Activated CD4-positive, alpha-beta T cell treated with anti-CD3 and anti-CD28 coated beads, Interleukin-2, amount 50 U/mL, for 16 hours (primary cell): ENCODE measurements at regions not wholly inside any gene's neighbourhood (a gene's known extent, or its start where the extent isn't known, plus 50 kb on each side); places are given as distances from the start of the nearest gene placed in this dataset.

Experiments used
- DNase-seq: peaks from one replicate; pipeline ENCODE4 v3.0.0-alpha.2; 2020

DNA sequence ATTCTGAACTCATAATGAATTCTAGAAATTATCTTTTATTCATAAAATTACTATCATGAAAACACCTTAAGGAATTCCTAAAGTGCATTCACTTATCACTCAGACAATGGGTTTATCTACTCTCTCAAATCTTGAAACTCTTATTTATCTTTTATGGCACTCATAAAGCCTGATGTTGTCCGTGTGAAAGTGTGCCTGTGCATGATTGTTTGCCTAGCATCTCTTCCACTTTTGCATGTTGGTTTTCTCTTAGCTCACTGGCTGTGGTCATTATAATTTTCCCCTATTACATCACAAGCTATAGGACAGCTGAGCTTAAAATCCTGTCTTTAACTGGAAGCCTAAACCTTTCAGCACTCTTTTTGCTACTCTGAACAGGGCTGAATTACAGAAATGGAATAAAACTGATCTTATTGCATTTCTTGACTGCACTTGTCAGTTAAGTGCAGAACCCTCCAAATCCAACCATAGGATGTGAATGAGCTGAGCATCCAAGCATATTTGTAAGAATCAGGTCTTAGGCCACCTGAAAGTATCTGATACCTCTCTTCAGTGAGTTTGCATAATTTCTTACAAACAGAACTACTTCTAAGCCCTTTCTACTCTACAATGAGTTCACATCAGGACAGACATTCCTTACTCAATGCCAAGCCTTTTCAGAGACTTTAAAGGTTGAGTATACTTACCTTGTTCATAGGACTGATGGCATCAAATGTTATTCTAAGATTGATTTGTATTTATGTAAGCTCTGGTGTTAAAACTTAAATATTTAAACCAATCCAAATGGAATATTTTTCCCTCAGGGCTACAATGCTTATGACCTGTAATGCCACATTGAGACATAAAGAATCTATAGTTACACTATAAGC, 221.2 kb upstream of the KITLG start:
- no peak for DNase-seq

DNA sequence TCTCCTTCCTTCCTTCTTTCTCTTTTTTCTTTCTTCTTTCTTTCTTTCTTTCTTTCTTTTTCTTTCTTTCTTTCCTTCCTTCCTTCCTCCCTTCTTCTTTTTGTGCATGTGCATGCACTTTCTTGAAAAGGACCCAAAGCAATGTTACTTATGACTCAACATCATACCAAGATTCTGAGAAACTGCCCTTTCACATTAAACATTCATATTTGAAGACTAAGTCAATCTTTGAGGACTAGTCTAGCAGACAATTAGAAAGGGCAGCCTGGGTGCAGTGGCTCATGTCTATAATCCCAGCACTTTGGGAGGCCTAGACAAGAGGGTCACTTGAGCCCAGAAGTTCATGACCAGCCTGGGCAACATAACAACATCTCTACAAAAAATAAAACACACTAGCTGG, 212.8 kb upstream of the KITLG start:
- no peak for DNase-seq

- DNase-seq = no peak
These were observed 210.0 kb upstream of the KITLG start for GRCh38 chr12:88790231-88790630.

GRCh38 chr12:88784166-88784565, 203.9 kb upstream of the KITLG start:
- DNase-seq = no peak

DNA sequence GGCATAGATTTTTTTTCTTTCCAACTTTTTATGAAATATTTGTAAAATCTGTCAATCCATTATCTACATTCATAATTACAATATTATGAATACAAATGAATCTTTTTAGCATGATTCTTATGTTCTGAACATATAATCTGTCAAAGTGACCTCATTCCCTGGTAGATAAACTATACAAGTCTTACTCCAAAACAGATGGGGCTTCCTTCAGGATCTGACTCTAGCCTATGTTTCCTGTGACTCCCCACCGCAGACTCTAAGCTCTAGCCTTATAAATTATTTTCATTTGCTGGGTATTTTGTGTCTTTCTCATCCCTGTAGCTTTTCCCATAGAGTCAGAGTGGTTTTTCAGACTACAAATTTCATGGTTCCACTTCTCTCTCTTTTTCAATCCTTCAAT, 202.1 kb upstream of the KITLG start:
- DNase-seq = no peak

- no peak for DNase-seq
These were observed 201.6 kb upstream of the KITLG start for GRCh38 chr12:88781909-88782308.

GRCh38 chr12:88778064-88778463, 197.8 kb upstream of the KITLG start:
- no peak for DNase-seq

- no peak for DNase-seq
These were observed 195.5 kb upstream of the KITLG start for GRCh38 chr12:88775742-88776151.

DNA sequence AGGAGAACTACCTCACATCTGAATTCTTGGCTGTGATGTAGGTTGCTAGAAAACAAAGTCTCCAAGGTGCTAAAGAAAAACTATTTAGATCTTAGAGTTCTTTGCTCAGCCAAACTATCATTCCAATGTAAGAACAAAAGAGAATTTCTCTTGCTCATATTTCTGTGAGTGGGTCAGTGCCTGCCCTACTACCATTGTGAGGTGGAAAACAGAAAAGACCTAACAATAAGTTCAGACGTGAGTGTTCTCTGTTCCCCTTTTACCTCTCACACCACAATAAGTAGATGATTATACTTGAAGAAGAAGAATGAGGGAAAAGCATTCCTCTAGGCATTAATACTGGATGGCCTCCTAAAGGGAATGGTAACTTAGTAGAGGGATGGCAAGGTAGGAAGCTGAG, 187.4 kb upstream of the KITLG start:
- no peak for DNase-seq

DNA sequence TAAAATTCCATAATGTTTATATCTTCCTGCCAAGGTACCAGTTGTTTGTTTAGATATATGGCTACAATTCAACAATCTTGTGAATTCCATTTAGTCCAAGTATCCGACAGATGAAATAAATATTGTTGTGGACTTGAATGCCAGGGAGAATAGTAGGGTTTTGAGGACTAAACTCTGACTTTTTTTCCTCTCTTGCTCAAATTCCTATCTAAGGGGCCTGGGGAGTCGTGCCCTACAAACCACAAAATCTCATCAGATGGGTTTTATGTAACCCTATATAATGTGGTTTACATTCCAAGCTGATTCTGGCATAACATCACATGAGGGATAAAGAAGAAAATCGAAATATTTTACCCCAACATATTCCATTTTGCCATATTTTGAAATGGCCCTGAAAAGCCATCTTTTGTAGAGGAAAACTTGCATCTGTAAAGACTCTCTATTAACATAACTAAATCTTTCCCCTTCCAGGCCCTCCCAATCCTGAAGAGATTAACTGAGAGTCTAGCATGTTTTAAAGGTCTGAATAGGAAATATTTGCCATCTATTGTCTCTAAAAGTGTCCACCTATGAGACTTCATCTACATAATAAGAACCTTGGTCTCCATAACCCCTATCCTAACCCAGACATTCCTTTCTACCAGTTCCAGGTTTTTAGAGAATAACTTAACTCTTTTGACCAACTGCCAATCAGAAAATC, 184.7 kb upstream of the KITLG start:
- DNase-seq = no peak

GRCh38 chr12:88763536-88764100, 183.3 kb upstream of the KITLG start:
- no peak for DNase-seq

GRCh38 chr12:88758176-88758575, 177.9 kb upstream of the KITLG start:
- no peak for DNase-seq

DNA sequence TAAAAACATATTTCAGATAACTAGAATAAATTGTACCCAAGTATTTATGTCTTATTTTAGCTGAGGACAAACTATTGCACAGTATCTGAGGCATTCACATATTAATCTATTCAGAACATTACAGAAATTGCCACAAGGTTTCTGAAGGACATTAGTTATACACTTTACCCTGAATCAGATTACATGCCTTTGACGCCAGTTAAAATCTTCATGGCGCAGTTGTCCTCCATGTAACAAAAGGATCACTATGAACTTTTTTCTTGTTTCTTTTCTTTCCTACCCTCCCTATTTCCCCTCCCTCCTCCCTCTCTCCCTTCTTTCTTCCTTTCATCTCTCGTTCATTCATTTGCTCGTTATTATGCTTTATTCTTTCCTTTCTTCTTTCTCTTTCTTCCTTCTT, 176.6 kb upstream of the KITLG start:
- DNase-seq = no peak

DNA sequence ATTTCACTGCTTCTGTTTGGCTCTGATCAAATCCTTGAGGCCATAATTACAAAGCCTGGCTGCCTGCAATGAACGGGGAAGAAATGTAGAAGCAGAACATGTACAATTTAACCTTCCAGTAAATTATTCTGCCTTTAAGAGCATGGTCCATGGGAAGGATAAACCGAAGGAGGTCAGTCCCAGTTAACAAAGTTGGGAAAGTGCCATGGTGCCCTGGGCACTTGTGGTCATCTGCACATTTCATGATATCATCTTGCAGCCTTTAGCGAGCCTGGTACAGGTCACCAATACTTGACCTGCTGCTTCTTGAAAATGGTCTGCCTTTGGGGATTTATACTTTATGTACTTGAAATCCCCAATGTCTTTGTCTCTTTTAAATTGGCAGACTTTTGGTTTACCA, 175.9 kb upstream of the KITLG start:
- DNase-seq = no peak

DNA sequence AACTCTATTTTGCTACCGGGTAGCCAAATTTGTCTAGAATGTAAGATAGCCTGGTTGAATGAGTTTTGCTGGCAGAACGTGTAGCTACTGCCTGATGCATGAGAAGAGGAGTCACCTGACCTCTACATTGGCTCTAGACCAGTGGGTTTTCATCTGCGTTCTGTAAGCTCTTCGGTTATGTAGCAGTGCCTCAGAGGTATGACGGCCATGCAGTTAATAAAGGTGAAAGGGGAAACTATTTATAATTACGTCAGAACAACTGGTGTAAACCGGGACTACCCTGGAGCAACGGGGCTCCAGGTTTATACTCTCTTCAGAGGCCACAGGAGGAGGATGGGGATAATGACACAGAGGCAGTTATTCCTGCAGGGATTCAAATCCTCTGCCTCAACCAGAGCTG, 173.4 kb upstream of the KITLG start:
- DNase-seq = no peak

GRCh38 chr12:88753066-88753465, 172.8 kb upstream of the KITLG start:
- no peak for DNase-seq

GRCh38 chr12:88752183-88752582, 171.9 kb upstream of the KITLG start:
- no peak for DNase-seq

DNA sequence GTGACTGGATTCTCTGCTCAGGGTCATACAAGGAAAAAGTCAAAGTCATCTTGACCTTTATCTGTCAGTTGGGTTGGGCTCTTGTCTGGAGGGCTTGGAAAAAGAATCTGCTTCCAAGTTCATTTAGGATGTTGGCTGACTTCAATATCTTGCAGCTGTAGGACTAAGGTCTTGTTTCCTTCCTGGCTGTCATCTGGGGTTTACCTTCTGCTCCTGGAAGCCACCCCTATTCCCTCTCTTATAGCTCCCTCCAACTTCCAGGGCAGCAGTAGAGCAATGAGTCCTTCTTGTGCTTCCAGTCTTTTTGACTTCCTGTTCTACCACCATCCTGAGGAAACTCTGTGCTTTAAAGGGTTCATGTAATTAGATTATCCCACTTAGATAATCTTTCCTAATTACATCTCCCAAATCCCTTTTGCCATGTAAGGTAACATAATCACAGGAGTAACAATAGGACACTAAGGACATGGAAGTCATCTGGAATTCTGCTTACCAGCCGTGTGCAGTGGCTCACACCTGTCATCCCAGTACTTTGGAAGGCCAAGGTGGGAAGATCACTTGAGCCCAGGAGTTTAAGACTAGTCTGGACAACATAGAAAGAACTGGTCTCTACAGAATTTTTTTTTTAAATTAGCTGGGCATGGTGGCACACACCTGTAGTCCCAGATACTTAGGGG, 170.7 kb upstream of the KITLG start:
- DNase-seq = no peak

GRCh38 chr12:88746386-88746785, 166.1 kb upstream of the KITLG start:
- DNase-seq = no peak

GRCh38 chr12:88743946-88744685, 163.8 kb upstream of the KITLG start:
- no peak for DNase-seq

- DNase-seq = no peak
These were observed 157.7 kb upstream of the KITLG start for GRCh38 chr12:88737838-88738472.

DNA sequence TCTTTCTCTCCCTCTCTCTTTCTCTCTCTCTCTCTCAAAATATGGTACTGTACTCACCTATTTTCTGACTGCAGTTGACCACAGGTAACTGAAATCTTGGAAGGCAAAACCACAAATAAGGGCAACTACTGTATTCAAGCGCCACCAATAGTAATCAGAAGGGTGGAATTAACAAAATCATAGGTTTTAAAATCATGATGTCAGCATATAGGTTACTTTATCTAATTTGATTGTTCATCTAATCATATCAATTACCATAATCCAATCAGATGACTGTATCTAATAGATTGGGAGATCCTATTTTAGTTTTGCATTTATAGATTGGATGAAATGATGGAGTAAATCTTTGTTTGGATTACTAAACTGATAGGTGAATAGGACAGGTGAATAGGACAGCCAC, 155.8 kb upstream of the KITLG start:
- DNase-seq = no peak
